Muscle layer of colon (tissue), 2 donors: ENCODE measurements at regions not wholly inside any gene's neighbourhood (a gene's known extent, or its start where the extent isn't known, plus 50 kb on each side); places are given as distances from the start of the nearest gene placed in this dataset.

ENCODE experiments used
- H3K27ac ChIP-seq: one replicate; pipeline ENCODE4 v1.7.0; 2013; ENCODE audit warnings: low read depth, mild to moderate bottlenecking, low read length, moderate library complexity
- H3K27me3 ChIP-seq, 2 donors: one replicate each; pipeline ENCODE4 v1.7.0; 2013; ENCODE audit warnings: low read length in 2 of 2, mild to moderate bottlenecking in 2 of 2; ENCODE audit not compliant: insufficient read depth in 2 of 2, control insufficient read depth in 1 of 2
- H3K36me3 ChIP-seq: one replicate; pipeline ENCODE4 v1.7.0; 2013; ENCODE audit warnings: mild to moderate bottlenecking, low read length; ENCODE audit not compliant: insufficient read depth
- H3K4me1 ChIP-seq: one replicate; pipeline ENCODE4 v1.7.0; 2013; ENCODE audit warnings: mild to moderate bottlenecking, low read length; ENCODE audit not compliant: insufficient read depth
- H3K4me3 ChIP-seq, 2 donors: one replicate each; pipeline ENCODE4 v1.7.0; 2013; ENCODE audit warnings: low read length in 2 of 2, low read depth in 1 of 2, mild to moderate bottlenecking in 1 of 2, moderate library complexity in 1 of 2
- H3K9ac ChIP-seq: one replicate; pipeline ENCODE4 v1.7.0; 2013; ENCODE audit warnings: low read length
- H3K9me3 ChIP-seq: one replicate; pipeline ENCODE4 v1.7.0; 2013; ENCODE audit warnings: mild to moderate bottlenecking, low read length
- donor health status: abdominal sarcoma.
- donor health status: Adenocarcinoma of cecum.

GRCh38 chr4:53932796-53933610, 131.4 kb downstream of the CHIC2 start:
- H3K27ac ChIP-seq: no peak overlapping the region

GRCh38 chr4:53931461-53931961, 132.9 kb downstream of the CHIC2 start:
- Histone ChIP-seq H3K4me3 (no peak overlapping the region), H3K27ac (no peak overlapping the region), H3K4me1 (no peaks in the 10 kb centered on the region), H3K9me3 (no peaks in the 10 kb centered on the region), H3K27me3 (no peaks in the 10 kb centered on the region), H3K36me3 (no peaks in the 10 kb centered on the region), H3K9ac (no peak overlapping the region)

More at GRCh38 chr4:53932796-53933610, 131.4 kb downstream of the CHIC2 start:
- Histone ChIP-seq H3K4me1 (no peaks in the 10 kb centered on the region), H3K9ac (no peak overlapping the region), H3K27me3 (no peaks in the 10 kb centered on the region), H3K4me3 (no peak overlapping the region), H3K36me3 (no peaks in the 10 kb centered on the region), H3K9me3 (no peaks in the 10 kb centered on the region)

GRCh38 chr4:53929955-53930798, 134.2 kb downstream of the CHIC2 start:
- H3K9me3 ChIP-seq: no peaks in the 10 kb centered on the region
- no peaks in the 10 kb centered on the region for H3K27me3 ChIP-seq
- H3K36me3 ChIP-seq: no peaks in the 10 kb centered on the region
- no peak overlapping the region for H3K27ac ChIP-seq
- no peak overlapping the region for H3K9ac ChIP-seq
- H3K4me1 ChIP-seq: no peaks in the 10 kb centered on the region
- H3K4me3 ChIP-seq: no peak overlapping the region

GRCh38 chr4:53929311-53929710, 135.1 kb downstream of the CHIC2 start:
- Histone ChIP-seq H3K27me3 (no peaks in the 10 kb centered on the region), H3K4me3 (no peak overlapping the region), H3K9ac (no peak overlapping the region), H3K27ac (no peak overlapping the region), H3K36me3 (no peaks in the 10 kb centered on the region), H3K9me3 (no peaks in the 10 kb centered on the region), H3K4me1 (no peaks in the 10 kb centered on the region)

GRCh38 chr4:53928825-53929224, 135.6 kb downstream of the CHIC2 start:
- Histone ChIP-seq H3K9me3 (no peaks in the 10 kb centered on the region), H3K36me3 (no peaks in the 10 kb centered on the region), H3K27me3 (no peaks in the 10 kb centered on the region), H3K27ac (no peak overlapping the region), H3K9ac (no peak overlapping the region), H3K4me3 (no peak overlapping the region), H3K4me1 (no peaks in the 10 kb centered on the region)

GRCh38 chr4:53925050-53925605, 139.3 kb downstream of the CHIC2 start:
- H3K27me3 ChIP-seq: no peaks in the 10 kb centered on the region
- H3K27ac ChIP-seq: no peak overlapping the region
- H3K4me1 ChIP-seq: no peaks in the 10 kb centered on the region

GRCh38 chr4:53924333-53925049, 139.9 kb downstream of the CHIC2 start:
- no peak overlapping the region for H3K9ac ChIP-seq
- H3K27ac ChIP-seq: no peak overlapping the region
- no peaks in the 10 kb centered on the region for H3K9me3 ChIP-seq
- H3K27me3 ChIP-seq: no peaks in the 10 kb centered on the region
- no peaks in the 10 kb centered on the region for H3K4me1 ChIP-seq
- H3K36me3 ChIP-seq: no peaks in the 10 kb centered on the region
- no peak overlapping the region for H3K4me3 ChIP-seq

More at GRCh38 chr4:53925050-53925605, 139.3 kb downstream of the CHIC2 start:
- Histone ChIP-seq H3K36me3 (no peaks in the 10 kb centered on the region), H3K4me3 (no peak overlapping the region), H3K9ac (no peak overlapping the region), H3K9me3 (no peaks in the 10 kb centered on the region)

GRCh38 chr4:53923921-53924320, 140.5 kb downstream of the CHIC2 start:
- H3K36me3 ChIP-seq: no peaks in the 10 kb centered on the region
- no peak overlapping the region for H3K9ac ChIP-seq
- H3K4me1 ChIP-seq: no peaks in the 10 kb centered on the region
- H3K27ac ChIP-seq: no peak overlapping the region
- no peaks in the 10 kb centered on the region for H3K9me3 ChIP-seq
- no peak overlapping the region for H3K4me3 ChIP-seq
- H3K27me3 ChIP-seq: no peaks in the 10 kb centered on the region

- H3K27ac ChIP-seq: no peak overlapping the region
- no peak overlapping the region for H3K9ac ChIP-seq
- H3K27me3 ChIP-seq: no peaks in the 10 kb centered on the region
- H3K9me3 ChIP-seq: no peaks in the 10 kb centered on the region
- no peaks in the 10 kb centered on the region for H3K36me3 ChIP-seq
- H3K4me1 ChIP-seq: no peaks in the 10 kb centered on the region
- no peak overlapping the region for H3K4me3 ChIP-seq
Measured at GRCh38 chr4:53921856-53922255, 142.5 kb downstream of the CHIC2 start.

GRCh38 chr4:53920883-53921282, 143.5 kb downstream of the CHIC2 start:
- no peaks in the 10 kb centered on the region for H3K9me3 ChIP-seq
- H3K4me1 ChIP-seq: no peaks in the 10 kb centered on the region
- no peaks in the 10 kb centered on the region for H3K36me3 ChIP-seq
- H3K9ac ChIP-seq: no peak overlapping the region
- no peaks in the 10 kb centered on the region for H3K27me3 ChIP-seq
- no peak overlapping the region for H3K27ac ChIP-seq
- H3K4me3 ChIP-seq: no peak overlapping the region

- Histone ChIP-seq H3K9me3 (no peaks in the 10 kb centered on the region), H3K36me3 (no peaks in the 10 kb centered on the region), H3K27ac (no peak overlapping the region), H3K27me3 (no peaks in the 10 kb centered on the region), H3K4me1 (no peaks in the 10 kb centered on the region), H3K4me3 (no peak overlapping the region), H3K9ac (no peak overlapping the region)
Measured at GRCh38 chr4:53920116-53920515, 144.3 kb downstream of the CHIC2 start.
